ENCODE measurements at regions not wholly inside any gene's neighbourhood (a gene's known extent, or its start where the extent isn't known, plus 50 kb on each side); places are given as distances from the start of the nearest gene placed in this dataset.

DNA sequence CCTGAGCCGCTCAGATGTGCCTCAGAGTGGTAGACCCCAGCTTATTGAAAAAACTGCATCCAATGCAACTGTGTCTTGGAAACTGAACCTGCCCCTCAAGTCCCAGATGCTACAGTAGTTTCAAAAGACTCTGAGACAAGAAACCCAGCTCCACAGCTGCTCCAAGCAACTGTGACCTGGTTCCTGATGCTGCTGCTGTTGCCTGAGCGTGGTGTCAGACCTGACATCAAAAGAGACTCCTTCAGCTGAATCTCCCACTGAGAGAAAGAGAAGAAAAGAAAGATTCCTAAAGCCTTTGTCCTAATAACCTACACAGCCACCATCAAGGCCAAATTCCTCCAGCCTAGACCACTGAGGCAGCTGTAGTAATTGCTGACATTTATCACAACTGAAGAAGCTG is 630.1 kb downstream of the STIM2 start:
- H3K27me3 Mint-ChIP-seq, result no peaks in the 10 kb centered on the region
- H3K4me3 Mint-ChIP-seq, result no peak overlapping the region
- no peaks in the 10 kb centered on the region for H3K4me1 Mint-ChIP-seq
- no peaks in the 10 kb centered on the region for H3K36me3 Mint-ChIP-seq
- no peaks in the 10 kb centered on the region for H3K9me3 Mint-ChIP-seq
- no peak overlapping the region for H3K27ac Mint-ChIP-seq

DNA sequence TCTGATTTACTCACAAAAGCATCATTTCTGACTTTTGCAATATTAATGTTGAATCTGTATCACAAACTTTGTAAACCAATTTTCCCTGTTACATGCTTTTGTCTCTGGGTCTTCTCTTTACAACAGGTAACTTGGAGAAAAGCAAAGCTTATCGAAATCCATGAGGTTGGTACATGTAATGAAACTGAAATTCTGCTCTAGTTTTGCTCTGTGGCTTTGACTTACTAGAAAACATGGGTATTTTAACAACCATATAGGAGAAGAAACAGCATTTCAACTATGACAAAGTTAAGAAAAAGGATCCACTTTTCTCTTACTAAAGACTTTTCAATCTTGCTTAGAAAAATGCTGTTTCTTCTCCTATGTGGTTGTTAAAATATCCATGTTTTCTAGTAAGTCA is 645.8 kb downstream of the STIM2 start:
- Mint-ChIP-seq H3K36me3 (no peaks in the 10 kb centered on the region), H3K4me1 (no peaks in the 10 kb centered on the region), H3K27ac (no peak overlapping the region), H3K4me3 (no peak overlapping the region), H3K27me3 (no peaks in the 10 kb centered on the region), H3K9me3 (no peaks in the 10 kb centered on the region)

DNA sequence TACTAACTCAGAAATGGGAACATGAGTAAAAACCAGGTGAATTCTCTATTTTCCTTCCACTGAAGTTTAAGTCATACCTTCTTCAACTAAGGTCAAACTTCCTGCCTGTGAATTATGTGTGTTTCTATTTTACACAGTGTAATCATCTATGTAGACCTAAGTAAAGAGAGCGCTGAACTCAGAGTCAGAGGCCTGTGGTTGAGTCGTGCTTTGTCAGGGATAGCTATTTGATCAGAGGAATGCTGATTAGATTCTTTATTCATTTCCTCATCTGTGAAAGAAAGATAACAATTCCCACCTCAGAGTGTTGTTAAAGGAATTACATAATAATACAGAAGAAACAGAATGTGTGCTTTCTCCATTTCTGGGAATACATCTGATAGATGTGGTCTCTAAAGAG is 654.1 kb downstream of the STIM2 start:
- H3K4me1 Mint-ChIP-seq, result no peaks in the 10 kb centered on the region
- H3K36me3 Mint-ChIP-seq, result no peaks in the 10 kb centered on the region
- H3K27ac Mint-ChIP-seq, result no peak overlapping the region
- H3K27me3 Mint-ChIP-seq, result no peaks in the 10 kb centered on the region
- H3K4me3 Mint-ChIP-seq, result no peak overlapping the region
- H3K9me3 Mint-ChIP-seq, result no peaks in the 10 kb centered on the region

DNA sequence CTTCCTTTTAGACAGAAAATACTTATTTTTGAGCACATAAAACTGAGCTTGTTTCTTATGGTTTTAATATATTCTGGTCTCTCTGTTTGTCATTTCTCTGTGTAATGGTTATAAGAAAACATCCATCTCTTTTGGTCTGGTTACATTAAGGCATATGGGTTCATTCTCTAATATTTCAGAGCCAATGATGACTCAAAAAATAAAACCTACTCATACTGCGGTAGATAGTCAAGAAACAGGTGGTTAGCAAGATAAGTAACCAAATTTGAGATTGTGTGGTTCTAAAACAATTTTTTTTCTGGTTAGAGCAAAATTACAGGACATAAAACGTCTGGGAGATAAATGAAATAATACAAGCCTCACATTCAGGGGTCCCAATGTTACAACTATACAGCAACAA is 654.5 kb downstream of the STIM2 start:
- no peaks in the 10 kb centered on the region for H3K36me3 Mint-ChIP-seq
- no peaks in the 10 kb centered on the region for H3K27me3 Mint-ChIP-seq
- no peak overlapping the region for H3K4me3 Mint-ChIP-seq
- H3K9me3 Mint-ChIP-seq, result no peaks in the 10 kb centered on the region
- no peaks in the 10 kb centered on the region for H3K4me1 Mint-ChIP-seq
- no peak overlapping the region for H3K27ac Mint-ChIP-seq

DNA sequence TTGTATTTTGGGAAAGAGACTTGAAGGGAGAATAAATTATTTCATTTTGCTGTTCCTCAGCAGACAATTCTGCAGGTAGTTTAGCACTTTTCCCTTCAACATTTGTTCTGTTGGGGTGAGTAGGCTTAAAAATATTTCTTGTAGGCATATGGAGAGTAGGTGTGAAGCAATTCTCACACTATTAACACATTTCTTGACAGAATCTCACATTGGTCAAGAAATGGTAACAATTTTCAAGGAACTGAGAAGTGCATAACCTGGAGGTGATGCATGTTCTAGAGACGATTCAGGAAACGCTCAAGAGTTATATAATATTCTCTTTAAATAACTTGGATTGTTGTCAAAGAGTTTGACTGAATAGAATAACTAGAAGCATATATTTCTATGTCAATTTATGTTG is 658.2 kb downstream of the STIM2 start:
- Mint-ChIP-seq H3K27ac (no peak overlapping the region), H3K36me3 (no peaks in the 10 kb centered on the region), H3K27me3 (no peaks in the 10 kb centered on the region), H3K9me3 (no peaks in the 10 kb centered on the region), H3K4me3 (no peak overlapping the region), H3K4me1 (no peaks in the 10 kb centered on the region)

DNA sequence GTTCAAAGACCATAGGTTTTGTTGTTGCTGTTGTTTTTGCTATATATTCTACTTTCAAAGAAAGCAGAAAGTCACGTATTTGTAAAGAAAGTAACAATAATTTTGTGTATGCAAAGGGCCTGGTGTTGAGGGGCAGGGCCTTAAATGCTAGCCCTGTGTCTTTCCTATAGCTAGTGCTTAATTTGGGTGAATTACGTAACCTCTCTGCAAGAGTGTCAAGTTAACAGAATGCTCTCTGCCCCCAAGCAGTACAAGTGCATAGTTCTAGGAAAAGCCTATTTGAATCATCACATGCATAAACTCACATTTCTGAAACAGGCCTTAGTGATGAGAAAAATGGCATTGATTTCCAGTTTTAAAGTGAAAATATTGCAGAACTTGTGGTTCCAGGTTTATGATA is 663.6 kb downstream of the STIM2 start:
- Mint-ChIP-seq H3K27ac (no peak overlapping the region), H3K4me3 (no peak overlapping the region), H3K4me1 (no peaks in the 10 kb centered on the region), H3K9me3 (no peaks in the 10 kb centered on the region), H3K27me3 (no peaks in the 10 kb centered on the region), H3K36me3 (no peaks in the 10 kb centered on the region)

DNA sequence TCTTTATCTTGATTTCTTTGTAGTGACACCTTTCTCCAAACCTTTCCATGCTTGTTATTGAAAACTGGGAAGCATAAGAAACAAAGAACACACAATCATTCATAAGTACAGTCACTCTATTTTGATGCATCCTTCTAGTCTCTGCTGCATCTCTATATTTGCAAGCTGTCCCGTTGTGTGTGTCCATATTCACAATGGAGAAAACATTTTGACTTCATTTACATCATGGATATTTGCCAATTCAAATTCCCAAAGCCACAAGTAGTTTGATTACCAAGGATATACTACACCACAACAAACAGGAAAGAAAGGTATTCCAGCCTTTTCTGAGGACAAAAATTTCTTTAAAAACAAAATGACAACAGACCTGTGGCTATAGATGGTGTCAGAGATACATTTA is 673.8 kb downstream of the STIM2 start:
- Mint-ChIP-seq H3K4me1 (no peaks in the 10 kb centered on the region), H3K36me3 (no peaks in the 10 kb centered on the region), H3K27me3 (no peaks in the 10 kb centered on the region), H3K4me3 (no peak overlapping the region), H3K27ac (no peak overlapping the region), H3K9me3 (peaks cover 5% of the 10 kb centered on the region)

DNA sequence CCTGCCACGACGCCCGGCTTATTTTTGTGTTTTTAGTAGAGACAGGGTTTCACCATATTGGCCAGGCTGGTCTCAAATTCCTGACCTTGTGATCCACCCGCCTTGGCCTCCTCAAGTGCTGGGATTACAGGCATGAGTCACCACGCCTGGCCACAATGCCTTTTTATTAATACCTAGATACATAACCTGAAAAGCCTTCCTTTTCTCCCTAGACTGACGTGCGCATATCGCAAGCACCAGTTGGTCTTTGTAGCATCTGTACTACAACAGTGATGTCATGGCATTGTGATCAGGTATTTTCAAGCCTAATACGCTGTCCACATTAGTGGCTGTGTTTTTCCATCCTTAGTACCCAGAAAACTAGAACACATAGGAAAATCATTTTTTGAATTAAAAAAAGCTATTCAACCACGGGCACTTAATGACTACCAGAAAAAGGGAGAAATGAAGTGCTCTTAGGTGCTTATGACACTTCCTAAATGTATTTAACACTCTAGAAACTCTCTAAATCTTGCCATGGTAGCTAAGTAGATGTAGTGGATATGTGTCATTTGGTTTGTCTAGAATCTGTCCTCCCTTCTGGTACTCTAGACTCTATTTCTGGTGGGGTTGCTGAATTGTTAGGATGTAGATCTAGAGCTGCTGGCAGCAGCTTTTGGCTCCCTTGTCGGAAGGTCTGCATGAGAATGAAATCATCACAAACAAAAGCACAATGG is 707.8 kb downstream of the STIM2 start:
- Mint-ChIP-seq H3K9me3 (no peaks in the 10 kb centered on the region), H3K27me3 (no peaks in the 10 kb centered on the region), H3K4me3 (no peak overlapping the region), H3K27ac (no peak overlapping the region), H3K4me1 (no peaks in the 10 kb centered on the region), H3K36me3 (no peaks in the 10 kb centered on the region)

DNA sequence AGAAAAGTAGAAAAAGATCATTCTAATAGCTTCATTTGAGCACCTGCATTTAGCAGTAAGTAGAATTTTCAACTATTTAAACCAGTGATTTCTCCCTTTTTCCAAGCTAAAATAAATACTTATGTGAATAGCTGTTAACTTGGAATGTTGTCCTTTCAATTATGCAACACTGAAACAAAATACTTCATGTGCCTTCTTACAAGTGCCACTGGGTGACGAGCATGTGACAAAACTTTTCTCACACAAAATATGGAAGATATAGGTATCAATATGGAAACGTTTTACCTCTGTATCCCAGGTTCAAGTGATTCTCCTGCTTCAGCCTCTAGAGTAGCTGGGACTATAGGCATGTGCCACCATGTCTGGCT is 708.3 kb downstream of the STIM2 start:
- H3K9me3 Mint-ChIP-seq, result no peaks in the 10 kb centered on the region
- H3K4me1 Mint-ChIP-seq, result no peaks in the 10 kb centered on the region
- no peaks in the 10 kb centered on the region for H3K36me3 Mint-ChIP-seq
- no peak overlapping the region for H3K4me3 Mint-ChIP-seq
- no peak overlapping the region for H3K27ac Mint-ChIP-seq
- H3K27me3 Mint-ChIP-seq, result no peaks in the 10 kb centered on the region

DNA sequence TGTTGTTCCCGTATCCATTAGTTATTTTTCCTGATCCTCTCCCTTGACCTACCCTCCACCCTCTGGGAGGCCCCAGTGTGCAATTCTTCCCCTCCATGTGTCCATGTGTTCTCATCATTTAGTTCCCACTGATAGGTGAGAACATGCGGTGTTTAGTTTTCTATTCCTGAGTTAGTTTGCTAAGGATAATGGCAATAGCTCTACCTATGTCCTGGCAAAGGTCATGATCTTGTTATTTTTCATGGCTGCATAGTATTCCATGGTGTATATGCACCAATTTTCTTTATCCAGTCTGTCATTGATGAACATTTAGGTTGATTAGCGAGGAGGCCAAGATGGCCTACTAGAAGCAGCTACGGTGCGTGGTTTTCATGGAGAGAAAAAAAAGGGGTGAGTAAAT is 714.1 kb downstream of the STIM2 start:
- Mint-ChIP-seq H3K9me3 (peaks cover 5% of the 10 kb centered on the region), H3K27ac (no peak overlapping the region), H3K36me3 (no peaks in the 10 kb centered on the region), H3K4me1 (no peaks in the 10 kb centered on the region), H3K27me3 (no peaks in the 10 kb centered on the region), H3K4me3 (no peak overlapping the region)

DNA sequence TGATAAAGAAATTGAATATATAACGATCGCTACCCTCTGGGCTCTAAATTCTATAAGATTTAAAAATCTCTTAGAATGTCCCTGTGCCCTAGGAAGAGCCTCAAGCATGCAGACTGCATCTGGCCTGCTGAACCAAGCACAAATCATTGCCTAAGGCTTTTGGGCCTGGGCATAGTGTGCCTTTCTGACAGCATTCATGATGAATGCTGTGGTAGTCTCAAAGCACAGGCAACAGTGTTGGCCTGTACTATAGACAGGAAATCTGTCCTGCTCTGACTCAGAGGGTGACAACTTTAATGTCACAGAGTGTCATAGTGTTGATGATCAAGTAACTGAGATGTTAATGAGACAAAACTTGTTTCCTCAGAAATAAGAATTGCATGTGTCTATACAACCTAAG is 717.3 kb downstream of the STIM2 start:
- Mint-ChIP-seq H3K36me3 (no peaks in the 10 kb centered on the region), H3K4me3 (no peak overlapping the region), H3K27me3 (no peaks in the 10 kb centered on the region), H3K27ac (no peak overlapping the region), H3K9me3 (peaks cover 5% of the 10 kb centered on the region), H3K4me1 (no peaks in the 10 kb centered on the region)

DNA sequence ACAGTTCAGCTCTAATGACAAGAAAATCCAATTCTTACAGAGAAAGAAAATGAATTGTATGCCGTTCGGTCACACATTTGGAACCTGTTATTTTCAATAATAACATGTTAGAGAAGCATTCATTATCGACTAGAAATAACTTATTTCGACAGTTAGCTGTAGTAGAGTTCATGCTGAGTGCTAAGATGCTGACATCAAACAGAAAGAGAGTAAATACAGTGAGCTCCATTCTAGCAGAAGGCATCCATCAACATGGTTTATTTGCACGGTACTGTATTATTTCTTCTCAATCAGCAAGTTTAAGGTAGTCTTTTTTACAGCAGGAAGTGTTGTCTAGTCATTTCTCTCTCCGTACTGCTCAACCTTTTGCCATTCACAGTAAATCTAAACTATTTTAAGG is 732.1 kb downstream of the STIM2 start:
- H3K4me3 Mint-ChIP-seq, result no peak overlapping the region
- H3K36me3 Mint-ChIP-seq, result no peaks in the 10 kb centered on the region
- H3K4me1 Mint-ChIP-seq, result no peaks in the 10 kb centered on the region
- no peak overlapping the region for H3K27ac Mint-ChIP-seq
- H3K9me3 Mint-ChIP-seq, result no peaks in the 10 kb centered on the region
- H3K27me3 Mint-ChIP-seq, result no peaks in the 10 kb centered on the region

DNA sequence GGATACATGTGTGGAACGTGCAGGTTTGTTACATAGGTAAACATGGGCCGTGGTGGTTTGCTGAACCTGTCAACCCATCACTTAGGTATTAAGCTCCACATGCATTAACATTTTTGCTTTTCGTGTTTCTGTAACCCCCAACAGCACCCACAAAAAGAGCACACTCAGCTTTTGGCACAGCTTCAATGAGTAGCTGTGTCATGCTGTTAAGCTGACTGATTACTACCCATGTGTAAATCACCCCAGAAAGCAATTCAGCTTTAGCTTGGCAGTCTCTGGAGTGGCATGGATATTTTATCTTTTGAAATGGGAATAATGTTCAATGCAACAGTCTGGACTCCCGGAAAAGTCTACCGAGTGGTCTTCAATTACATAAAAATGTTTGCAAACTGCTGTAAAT is 734.3 kb downstream of the STIM2 start:
- Mint-ChIP-seq H3K4me1 (no peaks in the 10 kb centered on the region), H3K4me3 (no peak overlapping the region), H3K36me3 (no peaks in the 10 kb centered on the region), H3K27ac (no peak overlapping the region), H3K27me3 (no peaks in the 10 kb centered on the region), H3K9me3 (no peaks in the 10 kb centered on the region)

DNA sequence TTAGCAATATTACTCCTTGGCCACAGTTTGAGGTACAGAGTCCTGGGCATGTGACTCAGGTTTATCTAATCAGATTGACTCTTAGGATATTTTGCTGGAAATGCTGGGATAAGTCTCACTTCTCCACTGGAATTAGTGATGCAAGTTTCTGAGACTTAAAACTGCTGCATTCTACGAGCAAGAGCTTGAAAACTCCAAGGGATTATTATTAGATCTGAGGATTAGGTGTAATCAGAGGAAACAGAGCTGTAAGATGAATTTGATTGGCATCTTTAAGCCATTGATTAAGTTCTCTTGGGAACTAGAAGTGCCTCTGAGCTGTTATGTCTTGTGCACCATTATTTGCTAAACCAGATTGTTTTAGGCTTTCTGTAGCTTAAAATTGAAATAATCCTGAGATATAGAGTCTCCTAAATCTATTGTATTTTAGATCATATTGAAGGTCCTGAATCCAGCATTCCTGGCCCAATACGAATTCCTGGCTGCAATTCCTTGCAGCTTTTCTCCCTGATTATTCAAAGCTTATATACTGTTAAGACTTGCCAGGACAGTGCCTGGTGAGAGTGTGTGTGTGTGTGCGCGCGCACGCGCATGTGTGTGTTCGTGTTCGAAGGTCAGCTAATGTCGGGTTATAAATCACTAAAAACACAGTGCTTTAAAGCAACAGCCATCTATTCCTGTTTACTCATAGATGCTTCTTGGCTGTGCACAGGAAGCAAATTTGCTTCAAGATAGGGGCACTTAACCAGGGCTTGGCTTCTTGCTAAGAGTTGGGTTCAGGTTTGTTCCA is 735.1 kb downstream of the STIM2 start:
- Mint-ChIP-seq H3K9me3 (no peaks in the 10 kb centered on the region), H3K27me3 (no peaks in the 10 kb centered on the region), H3K36me3 (no peaks in the 10 kb centered on the region), H3K27ac (no peak overlapping the region), H3K4me1 (no peaks in the 10 kb centered on the region), H3K4me3 (no peak overlapping the region)

DNA sequence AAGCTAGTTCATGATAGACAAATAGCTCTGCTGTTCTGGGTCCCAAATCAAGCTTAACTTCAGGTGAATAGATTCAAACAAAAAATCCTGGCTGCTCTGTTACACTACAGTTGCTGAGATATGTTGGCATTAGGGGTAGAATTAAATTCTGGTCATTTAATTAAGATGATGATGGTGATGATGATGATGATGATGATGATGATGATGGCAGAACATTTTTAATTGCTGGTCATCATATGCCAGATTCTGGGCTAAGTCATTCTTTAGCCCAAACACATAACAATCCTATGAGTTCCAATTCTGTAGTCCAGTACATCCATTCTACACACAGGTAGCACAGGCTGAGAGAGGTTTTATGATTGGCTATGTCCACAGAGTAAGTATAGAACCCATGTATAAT is 741.5 kb downstream of the STIM2 start:
- Mint-ChIP-seq H3K27ac (no peak overlapping the region), H3K4me3 (no peak overlapping the region), H3K9me3 (no peaks in the 10 kb centered on the region), H3K36me3 (no peaks in the 10 kb centered on the region), H3K27me3 (no peaks in the 10 kb centered on the region), H3K4me1 (no peaks in the 10 kb centered on the region)

DNA sequence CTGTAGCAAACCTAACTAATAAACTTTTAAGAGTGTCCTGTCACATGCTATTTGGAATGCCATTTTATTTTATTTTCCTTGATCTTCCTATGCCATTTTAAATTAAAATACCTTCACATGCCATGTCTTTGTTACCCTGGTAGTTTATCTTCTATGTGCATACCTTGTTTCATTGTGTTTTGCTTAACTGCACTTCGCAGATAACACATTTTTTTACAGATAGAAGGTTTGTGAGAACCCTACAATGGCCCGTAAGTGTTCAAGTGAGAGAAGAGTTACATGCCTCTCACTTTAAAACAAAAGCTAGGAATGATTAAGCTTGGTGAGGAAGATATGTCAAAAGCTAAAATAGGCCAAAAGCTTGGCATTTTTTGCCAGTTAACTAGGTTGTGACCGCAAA is 744.1 kb downstream of the STIM2 start:
- Mint-ChIP-seq H3K36me3 (no peaks in the 10 kb centered on the region), H3K4me1 (no peaks in the 10 kb centered on the region), H3K9me3 (no peaks in the 10 kb centered on the region), H3K27ac (no peak overlapping the region), H3K4me3 (no peak overlapping the region), H3K27me3 (no peaks in the 10 kb centered on the region)

DNA sequence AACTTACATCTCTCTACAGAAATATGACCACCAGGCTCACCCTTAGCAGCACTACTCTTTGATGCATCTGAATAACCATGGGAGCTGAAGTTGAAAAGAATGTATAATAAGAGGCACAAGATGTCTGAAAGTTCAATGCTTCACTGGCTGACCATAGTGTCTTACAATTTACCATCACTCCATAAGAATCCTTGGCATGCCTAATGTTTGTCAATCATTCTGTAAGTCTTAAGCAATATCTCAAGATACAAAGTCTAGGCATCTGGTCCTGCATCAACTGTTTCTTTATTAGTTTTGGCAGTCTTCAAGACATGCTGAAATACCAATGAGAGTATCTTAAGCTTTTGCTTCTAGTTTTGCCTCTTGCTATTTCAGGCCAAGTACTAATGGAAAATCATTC is 755.5 kb downstream of the STIM2 start:
- Mint-ChIP-seq H3K27me3 (no peaks in the 10 kb centered on the region), H3K4me3 (no peak overlapping the region), H3K36me3 (no peaks in the 10 kb centered on the region), H3K4me1 (no peaks in the 10 kb centered on the region), H3K9me3 (peaks cover 7% of the 10 kb centered on the region), H3K27ac (no peak overlapping the region)

Measured in activated naive CD4-positive, alpha-beta T cell treated with anti-CD3 and anti-CD28 coated beads, Interleukin-2, amount 50 U/mL, for 24 hours (primary cell).